GM18499 (cell line): ENCODE measurements at regions not wholly inside any gene's neighbourhood (a gene's known extent, or its start where the extent isn't known, plus 50 kb on each side); places are given as distances from the start of the nearest gene placed in this dataset.

ENCODE experiments used
- ATAC-seq: cut with Tn5 transposase; IDR thresholded peaks from one replicate; pipeline ENCODE4 v1.9.1; 2021; ENCODE audit warnings: moderate number of reproducible peaks; ENCODE audit not compliant: insufficient read depth, unreplicated experiment

DNA sequence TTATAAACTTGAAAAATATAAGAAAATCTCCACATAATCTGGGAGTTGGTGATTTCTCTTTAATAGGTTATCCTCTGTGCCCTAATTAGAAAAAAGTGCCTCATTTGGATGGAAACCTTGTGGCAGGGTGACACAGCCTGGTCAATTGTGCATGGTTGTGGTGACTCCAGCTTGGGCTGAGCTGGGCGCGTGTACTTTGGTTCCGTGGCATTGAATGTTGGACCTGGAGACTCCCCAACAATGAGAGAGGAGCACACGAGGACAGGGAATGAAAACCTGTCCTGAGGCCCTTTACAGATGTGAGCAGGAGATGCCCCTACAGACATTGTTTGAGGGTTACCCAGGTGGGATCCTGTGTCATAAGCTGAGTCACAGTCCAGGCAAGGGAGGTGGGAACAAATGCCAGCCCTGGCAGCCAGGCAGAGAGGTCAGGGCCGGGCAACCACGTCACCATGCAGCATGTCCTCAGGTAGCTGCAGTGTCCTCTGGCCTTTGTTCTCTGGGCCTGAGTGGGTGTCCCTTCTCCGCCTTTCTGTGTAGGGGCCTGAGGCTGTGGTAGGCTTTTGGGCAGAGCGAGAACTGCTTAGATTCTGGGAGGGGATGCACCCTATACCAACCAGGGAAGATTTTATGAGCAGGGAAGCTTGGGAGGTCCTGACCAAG is 147.4 kb upstream of the TBX20 start:
- ATAC-seq = no peak

- ATAC-seq = no peak
These were observed 145.9 kb upstream of the TBX20 start for GRCh38 chr7:35399840-35400239.

DNA sequence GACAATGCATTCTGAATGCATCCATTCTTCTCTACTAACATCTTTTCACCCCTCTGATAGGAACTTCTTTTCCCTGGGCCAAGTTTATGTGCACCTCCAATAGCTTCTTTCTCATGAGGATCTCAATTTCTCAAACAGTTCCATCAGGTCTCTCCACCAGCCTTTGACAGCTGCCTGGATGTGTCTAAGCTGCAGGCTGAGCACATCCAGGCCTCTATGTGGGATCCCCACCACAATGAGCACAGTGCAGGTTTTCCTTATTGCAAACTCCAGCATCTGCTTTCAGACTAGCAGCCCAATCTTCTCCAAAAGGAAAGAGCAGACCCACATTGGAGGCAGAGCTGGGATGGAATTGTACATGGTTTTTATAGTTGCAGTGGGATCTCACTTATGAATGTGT is 145.3 kb upstream of the TBX20 start:
- no peak for ATAC-seq

DNA sequence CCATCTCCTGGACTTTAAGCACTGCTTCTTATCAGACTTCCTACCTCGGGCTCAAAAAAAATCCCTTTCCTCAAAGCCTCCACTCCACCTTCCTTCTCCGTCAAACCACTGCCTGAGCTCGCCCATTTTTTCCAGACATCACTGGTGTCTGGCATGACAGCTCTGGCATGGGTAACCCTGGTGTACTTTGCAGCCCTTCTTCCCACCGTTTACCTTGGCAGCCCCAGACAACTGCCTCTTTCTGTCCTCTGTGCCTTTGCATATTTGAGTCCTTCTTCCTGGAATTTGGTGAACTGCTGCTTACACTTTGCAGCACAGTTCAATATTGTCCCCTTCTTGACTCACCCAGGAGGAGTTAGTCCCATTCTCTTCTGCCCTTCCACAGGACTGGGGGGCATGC is 144.6 kb upstream of the TBX20 start:
- ATAC-seq = no peak

DNA sequence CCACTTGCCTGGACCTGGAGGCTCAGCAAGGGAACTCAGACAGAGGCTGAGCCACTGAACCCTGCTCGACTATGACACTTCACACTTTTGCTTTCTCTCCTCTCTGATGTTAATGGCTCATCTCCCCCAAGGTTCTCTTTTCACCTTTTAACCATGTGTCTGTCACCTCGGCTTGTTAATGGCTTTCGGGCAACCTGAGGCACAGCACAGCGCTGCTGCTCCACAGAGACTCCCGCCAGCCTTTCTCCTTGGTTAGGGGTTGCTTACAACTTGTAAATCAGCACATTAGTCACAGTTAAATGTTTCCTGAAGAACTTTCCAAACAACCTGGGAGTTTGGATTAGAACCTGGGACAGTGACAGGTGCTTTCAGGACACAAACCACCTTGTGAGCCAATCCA is 136.2 kb upstream of the TBX20 start:
- ATAC-seq = no peak

- ATAC-seq = no peak
These were observed 135.7 kb upstream of the TBX20 start for GRCh38 chr7:35389636-35390035.

DNA sequence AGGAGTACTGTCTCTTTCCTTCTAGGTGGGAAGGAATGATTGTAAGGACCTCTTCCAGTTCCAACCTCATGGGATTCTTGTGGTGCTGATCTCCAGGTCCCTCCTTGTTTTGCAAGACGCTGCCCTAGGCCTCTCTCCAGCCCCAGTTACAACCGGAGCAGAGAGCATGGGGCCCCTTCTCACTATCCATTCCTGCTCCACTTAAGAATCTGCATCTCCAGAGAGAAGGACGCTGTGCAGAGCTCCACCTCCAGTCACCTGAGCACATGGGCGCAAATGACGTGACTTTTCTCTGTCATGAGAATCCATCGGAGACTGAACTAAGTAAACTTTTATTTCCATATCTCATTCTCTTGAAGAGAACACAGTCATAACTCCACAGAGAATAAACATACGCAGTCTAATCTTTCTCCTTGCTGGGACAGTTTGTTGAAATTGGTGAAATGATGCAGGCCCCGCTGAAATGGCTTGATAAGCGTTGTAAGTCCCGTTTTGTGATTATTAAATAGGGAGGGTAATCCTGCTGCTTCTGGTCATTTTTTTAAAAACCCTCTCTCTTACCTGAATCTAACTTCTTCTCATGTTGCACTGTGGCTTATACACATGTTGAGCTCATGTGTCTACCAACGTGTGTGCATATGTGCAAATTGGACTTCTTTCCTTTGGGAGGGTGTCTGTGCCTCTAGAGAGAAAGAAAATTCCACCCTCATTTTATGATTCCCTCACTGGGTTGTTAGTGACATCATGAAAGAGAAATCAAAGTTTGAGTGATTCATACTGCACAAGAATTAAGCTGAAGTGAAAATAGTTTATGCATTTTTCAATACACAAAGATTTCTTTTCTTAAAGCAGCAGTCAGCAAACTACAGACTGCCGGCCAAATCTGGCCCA is 133.2 kb upstream of the TBX20 start:
- no peak for ATAC-seq

GRCh38 chr7:35386082-35386815 is 132.3 kb upstream of the TBX20 start:
- ATAC-seq = no peak

- ATAC-seq = no peak
These were observed 131.1 kb upstream of the TBX20 start for GRCh38 chr7:35384761-35385700.

- no peak for ATAC-seq
These were observed 126.9 kb upstream of the TBX20 start for GRCh38 chr7:35380739-35381224.

DNA sequence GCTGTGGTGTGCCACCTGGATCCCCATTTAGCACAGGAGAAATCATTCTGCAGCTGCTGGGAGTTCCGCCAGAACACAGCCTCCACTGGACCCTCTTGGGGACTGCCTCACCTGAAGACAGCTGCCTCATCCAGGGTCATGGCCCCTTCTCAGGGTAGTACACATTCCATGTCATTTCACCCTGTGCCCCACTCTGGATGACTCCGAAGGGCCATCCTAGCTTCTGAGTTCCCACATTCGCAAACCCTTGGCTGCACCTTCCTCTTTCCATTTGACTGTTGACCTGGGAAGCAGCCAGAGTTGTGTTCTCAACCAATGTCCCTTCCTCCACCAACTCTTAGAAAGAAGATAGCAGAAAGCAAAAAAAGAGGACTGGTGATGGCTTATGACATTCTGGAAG is 125.6 kb upstream of the TBX20 start:
- ATAC-seq = no peak

DNA sequence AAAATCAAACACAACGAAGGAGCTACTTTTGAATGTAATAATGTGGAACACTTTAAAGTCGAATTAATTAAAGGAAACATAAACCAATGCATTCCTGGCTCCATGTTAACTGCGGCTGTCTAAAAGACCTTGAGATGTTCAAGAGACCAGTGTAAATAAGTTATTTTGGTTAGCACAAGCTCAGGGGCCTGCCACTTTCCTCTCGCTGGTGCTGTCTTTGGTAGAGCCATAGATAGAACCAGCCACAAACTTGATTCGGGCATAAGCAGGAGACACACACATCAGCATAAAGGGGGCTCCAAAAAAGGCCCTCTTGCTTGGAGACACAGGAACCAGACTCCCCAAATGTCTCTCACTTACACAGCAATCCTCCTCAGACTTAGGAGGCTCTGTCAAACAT is 121.6 kb upstream of the TBX20 start:
- ATAC-seq = no peak

DNA sequence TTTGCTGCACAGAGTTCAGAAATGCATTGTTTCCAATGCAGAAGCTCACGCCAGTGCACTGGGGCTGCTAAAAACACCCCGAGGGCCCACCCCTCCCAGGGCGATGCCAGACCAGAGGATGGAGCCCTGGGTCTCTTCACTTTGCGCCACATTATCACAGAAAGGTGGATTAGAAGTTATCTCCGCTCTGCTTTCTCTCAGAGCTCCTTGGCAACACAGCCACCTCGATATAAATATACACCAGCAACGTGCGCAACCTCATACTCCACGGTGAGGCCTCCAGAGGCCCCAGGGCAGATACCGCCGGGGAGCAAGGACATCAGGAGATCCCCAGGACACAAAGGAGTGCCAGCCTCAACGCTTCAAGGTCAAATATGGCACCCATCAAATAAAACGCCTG is 121.0 kb upstream of the TBX20 start:
- no peak for ATAC-seq

GRCh38 chr7:35371221-35371620 is 117.3 kb upstream of the TBX20 start:
- no peak for ATAC-seq

- ATAC-seq = no peak
These were observed 116.8 kb upstream of the TBX20 start for GRCh38 chr7:35370687-35371086.

GRCh38 chr7:35366167-35367155 is 112.6 kb upstream of the TBX20 start:
- ATAC-seq = no peak

DNA sequence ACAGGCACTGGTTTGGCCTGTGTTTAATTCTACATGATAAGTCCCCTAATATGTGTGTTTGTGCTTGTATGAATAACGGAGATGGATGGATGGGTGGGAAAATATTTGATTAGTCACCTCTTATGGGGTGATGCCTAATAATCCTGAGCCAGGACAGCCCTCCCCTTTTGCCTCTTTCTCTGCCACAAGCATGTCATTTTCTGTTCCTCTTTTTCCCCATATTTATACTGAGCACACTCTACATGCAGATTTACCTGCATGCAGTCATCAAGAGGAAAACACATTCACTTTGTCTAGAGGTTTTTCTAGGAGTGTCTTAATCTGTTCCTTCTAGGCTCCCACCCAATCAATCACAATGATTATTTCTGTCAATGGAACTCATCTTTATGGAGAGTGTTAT is 111.6 kb upstream of the TBX20 start:
- ATAC-seq = peak; percentile 81

- ATAC-seq = no peak
These were observed 108.4 kb upstream of the TBX20 start for GRCh38 chr7:35362341-35362740.

DNA sequence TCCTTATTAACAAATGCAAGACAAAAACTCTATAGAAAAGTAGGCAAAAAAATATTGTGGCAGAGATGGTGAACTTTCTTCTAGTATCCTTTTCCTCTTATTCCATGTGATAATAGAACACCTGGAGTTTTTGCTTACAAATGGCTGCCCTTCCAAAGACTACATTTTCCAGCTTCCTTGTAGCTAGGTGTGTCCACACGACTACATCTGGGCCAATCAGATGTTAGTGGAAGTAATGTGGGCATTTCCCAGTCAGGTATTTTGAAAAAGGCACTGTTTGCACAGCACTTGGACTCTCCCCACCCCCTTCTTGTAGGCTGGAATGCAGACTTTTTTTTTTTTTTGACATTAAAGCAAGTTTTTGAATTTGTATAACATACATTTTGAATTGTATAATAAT is 105.5 kb upstream of the TBX20 start:
- ATAC-seq = no peak
